ENCODE measurements at regions not wholly inside any gene's neighbourhood (a gene's known extent, or its start where the extent isn't known, plus 50 kb on each side); places are given as distances from the start of the nearest gene placed in this dataset.

- H4K20me1 ChIP-seq (ENCODE audit: insufficient read depth, low read length): no peaks in the 10 kb centered on the region
- ATAC-seq (ENCODE audit: low read depth): no peak
- H2BK5ac ChIP-seq (ENCODE audit: low read depth, low read length, poor library complexity, severe bottlenecking): peak overlapping the region; percentile 39
- in situ Hi-C loops (cut with MboI; ENCODE audit: low sequenced_read_pairs): no loop called here
- H3K14ac ChIP-seq (replicated peaks; ENCODE audit: low read depth, low read length): no peak overlapping the region
- H3K4me1 ChIP-seq (ENCODE audit: control insufficient read depth, insufficient read depth, low read length): peaks cover 14% of the 10 kb centered on the region; the same call in 1 of the 2 replicates
- CTCF ChIA-PET: interaction anchor here (0.8 to 1.6 kb wide), 3 partner anchors 94 to 199 kb away, joined by 3 to 4 read pairs (median 3); no protein-coding TSS in a partner anchor
- H3K4ac ChIP-seq (ENCODE audit: low read depth, low read length): peak overlapping the region; percentile 76; the same call in 1 of the 2 replicates
- H4K8ac ChIP-seq (ENCODE audit: low read depth in 2 of 2, low read length in 2 of 2): peak overlapping the region in 1 of 2 experiments; percentile 7; a peak in 2 of 4 replicates
- H2BK20ac ChIP-seq (ENCODE audit: low read depth, low read length): peak overlapping the region; percentile 79; the same call in 1 of the 2 replicates
- H3K9me3 ChIP-seq (ENCODE audit: control insufficient read depth, insufficient read depth, low read length): no peaks in the 10 kb centered on the region
- H3K23ac ChIP-seq (ENCODE audit: low read depth, low read length): no peak overlapping the region
- no peak overlapping the region for H3K4me2 ChIP-seq (ENCODE audit: low read depth, low read length)
- BruUV-seq (replicated peaks): no TSS peak
- H3K27me3 ChIP-seq (ENCODE audit: control insufficient read depth, insufficient read depth, low read length): no peaks in the 10 kb centered on the region
- dilution Hi-C loops (cut with HindIII; ENCODE audit: low sequenced_read_pairs, unreplicated experiment): no loop called here
- peak overlapping the region; percentile 99; the same call in 2 of the 3 replicates for H2BK15ac ChIP-seq (ENCODE audit: low read depth, low read length)
- H3K56ac ChIP-seq (ENCODE audit: extremely low read depth, insufficient read depth, low read length): no peak overlapping the region
- peaks cover 11% of the 10 kb centered on the region; the same call in 1 of the 2 replicates for H3K9me1 ChIP-seq (ENCODE audit: insufficient read depth, low read length)
- H3K4me3 ChIP-seq (ENCODE audit: insufficient read depth, low read depth, low read length): no peak overlapping the region
- H2AK5ac ChIP-seq (ENCODE audit: low read depth, low read length): peak overlapping the region; percentile 85
- H4K91ac ChIP-seq (ENCODE audit: insufficient read depth, low read depth, low read length): peak overlapping the region; percentile 76
- TF ChIP-seq BHLHE40 (IDR thresholded peaks at IDR 0.05; ENCODE audit: low read depth, low read length): no peak
- TF ChIP-seq, protein P1, sequence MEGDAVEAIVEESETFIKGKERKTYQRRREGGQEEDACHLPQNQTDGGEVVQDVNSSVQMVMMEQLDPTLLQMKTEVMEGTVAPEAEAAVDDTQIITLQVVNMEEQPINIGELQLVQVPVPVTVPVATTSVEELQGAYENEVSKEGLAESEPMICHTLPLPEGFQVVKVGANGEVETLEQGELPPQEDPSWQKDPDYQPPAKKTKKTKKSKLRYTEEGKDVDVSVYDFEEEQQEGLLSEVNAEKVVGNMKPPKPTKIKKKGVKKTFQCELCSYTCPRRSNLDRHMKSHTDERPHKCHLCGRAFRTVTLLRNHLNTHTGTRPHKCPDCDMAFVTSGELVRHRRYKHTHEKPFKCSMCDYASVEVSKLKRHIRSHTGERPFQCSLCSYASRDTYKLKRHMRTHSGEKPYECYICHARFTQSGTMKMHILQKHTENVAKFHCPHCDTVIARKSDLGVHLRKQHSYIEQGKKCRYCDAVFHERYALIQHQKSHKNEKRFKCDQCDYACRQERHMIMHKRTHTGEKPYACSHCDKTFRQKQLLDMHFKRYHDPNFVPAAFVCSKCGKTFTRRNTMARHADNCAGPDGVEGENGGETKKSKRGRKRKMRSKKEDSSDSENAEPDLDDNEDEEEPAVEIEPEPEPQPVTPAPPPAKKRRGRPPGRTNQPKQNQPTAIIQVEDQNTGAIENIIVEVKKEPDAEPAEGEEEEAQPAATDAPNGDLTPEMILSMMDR (conservative IDR thresholded peaks at IDR 0.05; ENCODE audit: low read depth, low read length): no peak
- no peak for TF ChIP-seq RAD21 (IDR thresholded peaks at IDR 0.05; ENCODE audit: low read length)
- TF ChIP-seq NFE2L2 (IDR thresholded peaks at IDR 0.05; ENCODE audit: low read depth, low read length): no peak
- no peak for TF ChIP-seq USF2 (IDR thresholded peaks at IDR 0.05; ENCODE audit: low read depth, low read length)
- TF ChIP-seq CEBPB (IDR thresholded peaks at IDR 0.05; ENCODE audit: low read depth, low read length): no peak
- no peak for TF ChIP-seq CHD1 (IDR thresholded peaks at IDR 0.05; ENCODE audit: low read depth, low read length)
- no peak for TF ChIP-seq RCOR1 (IDR thresholded peaks at IDR 0.05; ENCODE audit: insufficient replicate concordance, low read length)
- no peak for TF ChIP-seq RFX5 (IDR thresholded peaks at IDR 0.05; ENCODE audit: low read depth, low read length)
- no peak for TF ChIP-seq FOS (IDR thresholded peaks at IDR 0.05; ENCODE audit: low read depth, low read length)
- TF ChIP-seq POLR2A (IDR thresholded peaks at IDR 0.05; ENCODE audit: low read depth, low read length): no peak
- TF ChIP-seq SMC3 (IDR thresholded peaks at IDR 0.05; ENCODE audit: low read depth, low read length): no peak
- no peak for TF ChIP-seq ELK1 (IDR thresholded peaks at IDR 0.05; ENCODE audit: borderline replicate concordance, low read depth, low read length)
- no peak for TF ChIP-seq MAFK (IDR thresholded peaks at IDR 0.05; ENCODE audit: low read depth, low read length)
- TF ChIP-seq MXI1 (IDR thresholded peaks at IDR 0.05; ENCODE audit: borderline replicate concordance, low read depth, low read length): no peak
- no peak for TF ChIP-seq MAZ (IDR thresholded peaks at IDR 0.05; ENCODE audit: borderline replicate concordance, low read depth, low read length)
- no CpG with 5 or more reads among the region's 3 CpGs for WGBS, 2 experiments (ENCODE audit: extremely low coverage in 2 of 2, insufficient read length in 1 of 2)
- DNase-seq: no peak
- H2BK120ac ChIP-seq (ENCODE audit: low read depth, low read length): peak overlapping the region; percentile 62; the same call in 1 of the 2 replicates
- H3K36me3 ChIP-seq (ENCODE audit: control insufficient read depth, insufficient read depth, low read length): no peaks in the 10 kb centered on the region
- H3K18ac ChIP-seq (ENCODE audit: low read depth, low read length): peak overlapping the region; percentile 40; the same call in 1 of the 2 replicates
- no peak overlapping the region for H3K9ac ChIP-seq (ENCODE audit: low read depth, low read length)
- no peak overlapping the region for H3K27ac ChIP-seq (ENCODE audit: insufficient read depth, low read length)
- H2AFZ ChIP-seq (replicated peaks; ENCODE audit: low read length, poor library complexity): no peak overlapping the region
- no peak overlapping the region for H2AK9ac ChIP-seq (replicated peaks; ENCODE audit: low read depth, low read length, poor library complexity)
- peak overlapping the region; percentile 35; the same call in 1 of the 2 replicates for H4K5ac ChIP-seq (ENCODE audit: low read depth, low read length)
- intact Hi-C loops (cut with micrococcal nuclease): no loop called here
- H3K79me1 ChIP-seq (ENCODE audit: low read depth in 1 of 2, low read length in 2 of 2): no peaks in the 10 kb centered on the region
- POLR2A ChIA-PET (ENCODE audit: unreplicated experiment): no interaction called here
Measured at GRCh38 chr10:14384915-14385314, 54.2 kb upstream of the FRMD4A start.

Data from IMR-90 (cell line).